HEK293 (cell line): ENCODE measurements at regions not wholly inside any gene's neighbourhood (a gene's known extent, or its start where the extent isn't known, plus 50 kb on each side); places are given as distances from the start of the nearest gene placed in this dataset.

Experiments
- CTCF ChIA-PET: fragments of 350-600 bp; formaldehyde crosslinking; extraction: SDS; loops from one replicate; lab custom pipeline; 2021; ENCODE audit warnings: antibody characterized with exemption; lab: Yijun Ruan, JAX
- POLR2A ChIA-PET: fragments of 300-600 bp; formaldehyde crosslinking; extraction: SDS; loops from one replicate; lab custom pipeline; 2020; ENCODE audit warnings: antibody characterized with exemption, inconsistent platforms; lab: Yijun Ruan, JAX
- H3K27ac ChIP-seq: fragments of 200-500 bp; sonication (Bioruptor generic); 2 replicates; pipeline ENCODE4 v1.5.1; 2014; ENCODE audit warnings: low read depth, low read length, control low read depth, inconsistent platforms; ENCODE audit errors: extremely low read depth
- H3K36me3 ChIP-seq, 2 experiments: fragments of 200-500 bp in 1 of 2; sonication (Bioruptor generic) in 1 of 2; 1 replicate in 1 of 2; 2 replicates in 1 of 2; pipeline ENCODE4 v1.5.1; 2014 to 2017; ENCODE audit warnings: inconsistent platforms in 2 of 2, low read length in 2 of 2; ENCODE audit not compliant: control insufficient read depth in 2 of 2, insufficient read depth in 1 of 2
- H3K4me1 ChIP-seq: fragments of 200-500 bp; sonication (Bioruptor generic); 2 replicates; pipeline ENCODE4 v1.5.1; 2014; ENCODE audit warnings: mild to moderate bottlenecking, low read length, inconsistent platforms; ENCODE audit not compliant: control insufficient read depth, insufficient read depth
- H3K4me3 ChIP-seq: 2 replicates; pipeline ENCODE4 v1.5.1; 2011; ENCODE audit warnings: low read depth, mild to moderate bottlenecking, control low read depth, low read length, moderate library complexity
- H3K9me3 ChIP-seq: fragments of 200-500 bp; sonication (Bioruptor generic); 2 replicates; pipeline ENCODE4 v1.5.1; 2014; ENCODE audit warnings: low read depth, low read length, inconsistent platforms; ENCODE audit not compliant: control insufficient read depth, insufficient read depth
- ATF2 ChIP-seq: fragments of 450-650 bp; formaldehyde crosslinking; IDR thresholded peaks from 2 replicates; pipeline ENCODE4 v1.5.1; 2016; ENCODE audit warnings: missing biosample characterization, missing genetic modification characterization, low read depth
- FEZF1 ChIP-seq: fragments of 450-650 bp; formaldehyde crosslinking; IDR thresholded peaks from 2 replicates; pipeline ENCODE4 v1.5.1; 2016; ENCODE audit warnings: missing biosample characterization, missing genetic modification characterization
- KLF16 ChIP-seq: fragments of 450-650 bp; formaldehyde crosslinking; IDR thresholded peaks from 2 replicates; pipeline ENCODE4 v1.5.1; 2017; ENCODE audit warnings: missing biosample characterization, missing genetic modification characterization
- KLF7 ChIP-seq: fragments of 450-650 bp; formaldehyde crosslinking; IDR thresholded peaks from 2 replicates; pipeline ENCODE4 v1.5.1; 2016; ENCODE audit warnings: missing biosample characterization, missing genetic modification characterization, borderline replicate concordance
- KLF8 ChIP-seq: fragments of 450-650 bp; formaldehyde crosslinking; IDR thresholded peaks from 2 replicates; pipeline ENCODE4 v1.5.1; 2016; ENCODE audit warnings: missing biosample characterization, missing genetic modification characterization
- MEIS1 ChIP-seq: sonication (generic); formaldehyde crosslinking; IDR thresholded peaks from 2 replicates; pipeline ENCODE4 v1.8.1; 2022; ENCODE audit warnings: missing genetic modification reagents, mild to moderate bottlenecking, borderline replicate concordance
- SCRT1 ChIP-seq: fragments of 450-650 bp; formaldehyde crosslinking; IDR thresholded peaks from 2 replicates; pipeline ENCODE4 v1.5.1; 2016; ENCODE audit warnings: missing biosample characterization, missing genetic modification characterization, borderline replicate concordance
- ZBTB21 ChIP-seq: fragments of 450-650 bp; formaldehyde crosslinking; IDR thresholded peaks from 2 replicates; pipeline ENCODE4 v1.5.1; 2017; ENCODE audit warnings: missing biosample characterization, missing genetic modification characterization
- ZBTB26 ChIP-seq: fragments of 450-650 bp; formaldehyde crosslinking; optimal IDR thresholded peaks from 2 replicates; pipeline ENCODE3; 2016; ENCODE audit warnings: missing biosample characterization, mild to moderate bottlenecking, missing genetic modification characterization
- ZBTB49 ChIP-seq: fragments of 450-650 bp; formaldehyde crosslinking; IDR thresholded peaks from 2 replicates; pipeline ENCODE4 v1.5.1; 2016; ENCODE audit warnings: missing biosample characterization, missing genetic modification characterization, low read depth
- ZNF174 ChIP-seq: fragments of 450-650 bp; formaldehyde crosslinking; IDR thresholded peaks from 2 replicates; pipeline ENCODE4 v1.5.0; 2017; ENCODE audit warnings: missing biosample characterization, mild to moderate bottlenecking, missing genetic modification characterization
- ZNF426 ChIP-seq: fragments of 450-650 bp; formaldehyde crosslinking; IDR thresholded peaks from 2 replicates; pipeline ENCODE4 v1.5.1; 2017; ENCODE audit warnings: missing biosample characterization, missing genetic modification characterization, mild to moderate bottlenecking, inconsistent platforms, moderate library complexity
- ZNF510 ChIP-seq: fragments of 450-650 bp; formaldehyde crosslinking; IDR thresholded peaks from 2 replicates; pipeline ENCODE4 v1.5.1; 2018; ENCODE audit warnings: mild to moderate bottlenecking, missing genetic modification characterization, missing biosample characterization; ENCODE audit not compliant: insufficient replicate concordance
- ZNF530 ChIP-seq: fragments of 450-650 bp; formaldehyde crosslinking; IDR thresholded peaks from 2 replicates; pipeline ENCODE4 v1.5.1; 2016; ENCODE audit warnings: low read depth, missing biosample characterization, missing genetic modification characterization
- ZNF658 ChIP-seq: fragments of 450-650 bp; formaldehyde crosslinking; IDR thresholded peaks from 2 replicates; pipeline ENCODE4; 2016; ENCODE audit warnings: missing biosample characterization, missing genetic modification characterization
- ZNF768 ChIP-seq: fragments of 450-650 bp; formaldehyde crosslinking; IDR thresholded peaks from 2 replicates; pipeline ENCODE4 v1.5.1; 2018; ENCODE audit warnings: missing biosample characterization, mild to moderate bottlenecking, missing genetic modification characterization
- TF ChIP-seq, protein P1 (sequence below): fragments of 450-650 bp; formaldehyde crosslinking; IDR thresholded peaks from 2 replicates; pipeline ENCODE4 v1.5.1; 2016; ENCODE audit warnings: missing biosample characterization, missing genetic modification characterization
- TF ChIP-seq, protein P2 (sequence below): fragments of 450-650 bp; formaldehyde crosslinking; conservative IDR thresholded peaks from 2 replicates; pipeline ENCODE4 v1.5.1; 2016; ENCODE audit warnings: low read depth, missing biosample characterization, missing genetic modification characterization

- Histone ChIP-seq H3K9me3 (no peaks in the 10 kb centered on the region), H3K36me3 (no peaks in the 10 kb centered on the region), H3K27ac (no peak overlapping the region), H3K4me3 (no peak overlapping the region), H3K4me1 (no peaks in the 10 kb centered on the region)
- CTCF ChIA-PET, result no interaction called here
- TF ChIP-seq ZNF510 (no peak), ZNF426 (tag by site-specific recombination) (no peak), ATF2 (tag by site-specific recombination) (no peak)
- TF ChIP-seq, protein P1, sequence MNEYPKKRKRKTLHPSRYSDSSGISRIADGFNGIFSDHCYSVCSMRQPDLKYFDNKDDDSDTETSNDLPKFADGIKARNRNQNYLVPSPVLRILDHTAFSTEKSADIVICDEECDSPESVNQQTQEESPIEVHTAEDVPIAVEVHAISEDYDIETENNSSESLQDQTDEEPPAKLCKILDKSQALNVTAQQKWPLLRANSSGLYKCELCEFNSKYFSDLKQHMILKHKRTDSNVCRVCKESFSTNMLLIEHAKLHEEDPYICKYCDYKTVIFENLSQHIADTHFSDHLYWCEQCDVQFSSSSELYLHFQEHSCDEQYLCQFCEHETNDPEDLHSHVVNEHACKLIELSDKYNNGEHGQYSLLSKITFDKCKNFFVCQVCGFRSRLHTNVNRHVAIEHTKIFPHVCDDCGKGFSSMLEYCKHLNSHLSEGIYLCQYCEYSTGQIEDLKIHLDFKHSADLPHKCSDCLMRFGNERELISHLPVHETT (tag by site-specific recombination), result no peak
- POLR2A ChIA-PET, result no interaction called here
Observed at GRCh38 chr17:13947499-13947898, 121.8 kb upstream of the COX10 start.

DNA sequence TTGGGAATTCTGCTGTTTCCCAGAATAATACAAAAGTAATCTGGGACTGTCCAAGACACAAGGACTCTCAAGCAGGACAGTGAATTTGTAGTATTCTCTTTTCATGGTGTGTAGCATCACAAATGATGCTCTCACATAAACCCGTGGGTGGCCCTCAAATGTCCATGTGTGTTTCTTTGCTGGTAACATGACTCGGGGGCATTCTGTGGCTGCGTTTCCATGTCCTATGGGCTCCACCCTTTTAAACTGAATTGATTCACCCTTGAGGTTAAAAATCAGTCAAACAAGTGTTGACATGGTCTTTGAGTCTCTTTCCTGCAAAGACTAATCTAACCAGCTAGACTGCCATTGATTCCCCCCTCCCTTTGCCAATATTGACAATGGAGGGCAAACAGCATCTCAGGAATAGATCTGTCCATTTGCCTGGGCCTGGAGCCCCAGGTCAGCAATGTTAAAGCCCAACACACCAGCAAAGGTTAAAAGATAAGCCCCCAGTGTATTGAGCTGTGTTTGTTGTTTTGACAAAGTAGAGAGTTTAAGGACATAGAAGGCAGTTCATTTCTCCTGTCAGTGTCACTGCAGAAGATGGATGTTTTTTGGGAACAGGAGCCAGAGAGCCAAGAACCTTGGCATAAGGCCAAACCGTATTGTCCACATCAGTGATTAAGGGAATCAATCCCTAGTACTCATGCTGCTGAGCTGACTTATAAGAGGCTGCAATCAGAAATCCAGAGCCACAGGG, 117.1 kb upstream of the COX10 start:
- CTCF ChIA-PET, result no interaction called here
- Histone ChIP-seq H3K9me3 (no peaks in the 10 kb centered on the region), H3K27ac (no peak overlapping the region), H3K4me3 (no peak overlapping the region), H3K36me3 (no peaks in the 10 kb centered on the region), H3K4me1 (no peaks in the 10 kb centered on the region)
- TF ChIP-seq ZNF768 (tag by site-specific recombination) (no peak), MEIS1 (CRISPR knock-in tag) (0 out of 2 replicates have a peak, but pooled peaks have one; percentile 17), KLF16 (no peak), FEZF1 (tag by site-specific recombination) (no peak)
- POLR2A ChIA-PET, result no interaction called here

DNA sequence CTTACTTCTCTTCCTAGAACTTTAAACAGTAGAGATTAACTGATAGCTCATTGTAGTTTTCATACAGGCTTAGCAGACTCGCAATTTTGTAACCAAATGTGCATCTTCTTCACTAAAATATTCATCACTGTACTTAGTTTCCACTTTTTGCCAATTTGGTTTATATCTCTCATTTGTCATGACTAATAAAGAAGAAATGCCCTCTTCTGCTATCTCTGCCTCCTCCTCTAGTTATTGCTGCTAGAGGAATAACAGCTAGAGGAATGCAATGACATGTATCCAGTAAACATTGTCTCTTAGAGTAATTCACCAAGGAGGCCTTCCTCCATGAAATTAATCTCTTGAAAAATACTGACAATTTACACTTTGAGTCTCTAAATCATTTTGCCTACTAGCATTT, 115.5 kb upstream of the COX10 start:
- POLR2A ChIA-PET, result interaction anchor here (0.9 kb wide), 1 partner anchor 347 kb away, joined by 3 read pairs; the partner anchor contains the start of gene HS3ST3B1
- no peaks in the 10 kb centered on the region for H3K36me3 ChIP-seq
- no peak for TF ChIP-seq KLF7 (tag by site-specific recombination)
- no peak for TF ChIP-seq ZNF658 (tag by site-specific recombination)
- TF ChIP-seq ZBTB21 (tag by site-specific recombination), result no peak
- TF ChIP-seq ZBTB49, result no peak
- no peak for TF ChIP-seq KLF8 (tag by site-specific recombination)
- TF ChIP-seq ZNF174 (tag by site-specific recombination), result no peak
- no peak for TF ChIP-seq SCRT1
- TF ChIP-seq ZNF530 (tag by site-specific recombination), result no peak
- no peak for TF ChIP-seq ZBTB26 (tag by site-specific recombination)
- TF ChIP-seq, protein P2, sequence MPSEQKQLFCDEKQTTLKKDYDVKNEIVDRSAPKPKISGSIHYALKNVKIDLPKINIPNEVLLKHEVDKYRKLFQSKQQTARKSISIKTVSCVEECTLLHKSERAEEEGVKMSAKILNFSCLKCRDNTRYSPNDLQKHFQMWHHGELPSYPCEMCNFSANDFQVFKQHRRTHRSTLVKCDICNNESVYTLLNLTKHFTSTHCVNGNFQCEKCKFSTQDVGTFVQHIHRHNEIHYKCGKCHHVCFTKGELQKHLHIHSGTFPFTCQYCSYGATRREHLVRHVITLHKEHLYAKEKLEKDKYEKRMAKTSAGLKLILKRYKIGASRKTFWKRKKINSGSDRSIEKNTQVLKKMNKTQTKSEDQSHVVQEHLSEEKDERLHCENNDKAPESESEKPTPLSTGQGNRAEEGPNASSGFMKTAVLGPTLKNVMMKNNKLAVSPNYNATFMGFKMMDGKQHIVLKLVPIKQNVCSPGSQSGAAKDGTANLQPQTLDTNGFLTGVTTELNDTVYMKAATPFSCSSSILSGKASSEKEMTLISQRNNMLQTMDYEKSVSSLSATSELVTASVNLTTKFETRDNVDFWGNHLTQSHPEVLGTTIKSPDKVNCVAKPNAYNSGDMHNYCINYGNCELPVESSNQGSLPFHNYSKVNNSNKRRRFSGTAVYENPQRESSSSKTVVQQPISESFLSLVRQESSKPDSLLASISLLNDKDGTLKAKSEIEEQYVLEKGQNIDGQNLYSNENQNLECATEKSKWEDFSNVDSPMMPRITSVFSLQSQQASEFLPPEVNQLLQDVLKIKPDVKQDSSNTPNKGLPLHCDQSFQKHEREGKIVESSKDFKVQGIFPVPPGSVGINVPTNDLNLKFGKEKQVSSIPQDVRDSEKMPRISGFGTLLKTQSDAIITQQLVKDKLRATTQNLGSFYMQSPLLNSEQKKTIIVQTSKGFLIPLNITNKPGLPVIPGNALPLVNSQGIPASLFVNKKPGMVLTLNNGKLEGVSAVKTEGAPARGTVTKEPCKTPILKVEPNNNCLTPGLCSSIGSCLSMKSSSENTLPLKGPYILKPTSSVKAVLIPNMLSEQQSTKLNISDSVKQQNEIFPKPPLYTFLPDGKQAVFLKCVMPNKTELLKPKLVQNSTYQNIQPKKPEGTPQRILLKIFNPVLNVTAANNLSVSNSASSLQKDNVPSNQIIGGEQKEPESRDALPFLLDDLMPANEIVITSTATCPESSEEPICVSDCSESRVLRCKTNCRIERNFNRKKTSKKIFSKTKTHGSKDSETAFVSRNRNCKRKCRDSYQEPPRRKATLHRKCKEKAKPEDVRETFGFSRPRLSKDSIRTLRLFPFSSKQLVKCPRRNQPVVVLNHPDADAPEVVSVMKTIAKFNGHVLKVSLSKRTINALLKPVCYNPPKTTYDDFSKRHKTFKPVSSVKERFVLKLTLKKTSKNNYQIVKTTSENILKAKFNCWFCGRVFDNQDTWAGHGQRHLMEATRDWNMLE (tag by site-specific recombination), result no peak

More for the DNA sequence above, 115.5 kb upstream of the COX10 start:
- CTCF ChIA-PET, result interaction anchor here (0.7 to 1.1 kb wide), 2 partner anchors 9 to 21 kb away, joined by 3 to 4 read pairs; no protein-coding TSS in a partner anchor
- H3K9me3 ChIP-seq, result no peaks in the 10 kb centered on the region
- peaks cover 5% of the 10 kb centered on the region for H3K4me1 ChIP-seq
- H3K4me3 ChIP-seq, result no peak overlapping the region
- H3K27ac ChIP-seq, result no peak overlapping the region
